Kasumi-1 (cell line): ENCODE measurements at regions not wholly inside any gene's neighbourhood (a gene's known extent, or its start where the extent isn't known, plus 50 kb on each side); places are given as distances from the start of the nearest gene placed in this dataset.
"Not testable (repeated sequence)": the region's sequence is repeated elsewhere in the genome, so short reads cannot be mapped to it uniquely, and the experiment has no call there.

Source experiments
- DNase-seq, 2 experiments: peaks; one replicate each; lab custom pipeline; 2025; lab: John Stamatoyannopoulos, UW

DNA sequence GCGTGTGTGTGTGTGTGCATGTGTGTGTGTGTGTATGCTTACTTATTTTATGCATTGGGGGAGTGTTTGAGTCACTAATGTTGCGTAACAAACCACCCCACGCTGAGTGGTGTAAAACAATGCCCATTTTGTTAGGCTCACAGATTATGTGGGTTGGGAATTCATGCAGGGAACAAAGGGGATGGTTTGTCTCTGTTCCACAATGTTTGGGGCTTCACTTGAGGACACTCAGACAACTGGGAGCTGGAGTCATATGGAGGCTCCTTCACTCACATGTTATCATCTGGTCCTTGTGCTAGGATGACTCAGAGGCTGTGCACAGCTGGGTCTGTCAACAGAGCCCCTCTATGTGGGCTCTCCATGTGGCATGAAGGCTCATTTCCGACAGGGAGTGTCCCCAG, 51.3 kb upstream of the LARGE1 start:
- no peak for DNase-seq

DNA sequence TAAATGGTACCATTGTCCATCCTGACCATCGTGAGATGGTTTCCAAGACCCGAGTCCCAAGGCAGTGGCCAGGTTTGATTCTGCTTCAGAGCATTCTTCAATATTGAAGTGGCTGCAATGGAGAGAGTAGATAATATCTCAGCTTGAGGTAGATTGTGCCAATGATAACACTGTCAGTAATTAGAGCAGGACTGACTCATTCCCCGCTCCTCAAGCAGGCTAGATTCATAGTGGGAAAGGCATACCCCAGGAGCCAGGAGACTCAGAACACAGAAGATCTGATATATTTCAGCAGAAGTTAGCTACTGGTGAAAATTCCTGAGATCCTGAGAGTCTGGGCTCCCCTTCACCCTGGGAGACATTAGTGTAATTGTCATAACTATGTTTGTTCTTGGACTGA, 55.6 kb upstream of the LARGE1 start:
- no peak for DNase-seq

DNA sequence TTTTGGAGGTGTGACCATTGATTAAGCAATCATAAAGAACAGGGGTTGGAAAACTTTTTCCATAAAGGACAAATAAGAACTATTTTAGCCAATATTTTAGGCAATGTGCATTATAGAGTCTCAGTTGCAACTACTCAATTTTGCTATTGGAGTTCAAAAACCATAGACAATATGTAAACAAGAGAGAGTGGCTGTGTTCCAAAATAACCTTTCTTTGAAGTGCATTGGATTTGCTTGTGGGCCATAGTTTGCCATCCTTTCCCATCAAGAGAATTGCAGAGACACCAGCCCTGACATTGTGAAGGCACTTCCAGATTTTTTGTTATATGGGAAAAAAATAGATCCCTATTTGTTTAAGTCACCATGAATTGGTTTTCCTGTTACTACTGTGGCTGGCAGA, 63.3 kb upstream of the LARGE1 start:
- no peak for DNase-seq

- no peak for DNase-seq
These were observed 63.9 kb upstream of the LARGE1 start for GRCh38 chr22:33984211-33984610.

DNA sequence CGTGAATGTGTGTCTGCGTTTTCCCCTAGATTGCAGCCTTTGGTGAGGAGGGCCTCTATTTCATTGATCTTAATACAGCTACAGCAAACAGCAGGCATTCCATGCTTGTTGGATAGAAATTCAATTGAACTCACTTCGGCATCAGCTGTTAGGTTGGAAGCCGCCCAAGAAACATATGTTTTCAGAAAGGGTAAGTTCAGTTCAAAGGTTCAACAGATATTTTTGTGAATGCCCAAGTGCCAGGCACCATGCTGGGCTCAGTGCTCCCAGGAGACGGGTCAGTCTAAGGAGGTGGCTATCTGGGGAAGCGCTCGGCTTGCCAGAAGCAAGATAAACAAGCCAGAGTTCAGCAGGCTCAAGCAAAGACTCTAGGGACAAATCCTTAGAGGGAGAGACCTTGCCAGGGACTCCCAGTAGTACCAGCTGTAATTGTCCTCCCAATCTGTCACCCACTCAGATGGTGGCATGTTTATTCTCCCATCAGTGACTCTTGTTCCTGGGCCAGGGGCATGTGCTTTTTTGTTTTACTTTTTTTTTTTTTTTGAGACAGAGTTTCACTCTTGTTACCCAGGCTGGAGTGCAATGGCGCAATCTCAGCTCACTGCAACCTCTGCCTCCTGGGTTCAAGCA, 64.5 kb upstream of the LARGE1 start:
- no peak for DNase-seq

- DNase-seq = no peak
These were observed 65.2 kb upstream of the LARGE1 start for GRCh38 chr22:33985506-33985905.

GRCh38 chr22:33986167-33986771, 66.0 kb upstream of the LARGE1 start:
- no peak for DNase-seq

GRCh38 chr22:33986954-33987353, 66.7 kb upstream of the LARGE1 start:
- DNase-seq = no peak

DNA sequence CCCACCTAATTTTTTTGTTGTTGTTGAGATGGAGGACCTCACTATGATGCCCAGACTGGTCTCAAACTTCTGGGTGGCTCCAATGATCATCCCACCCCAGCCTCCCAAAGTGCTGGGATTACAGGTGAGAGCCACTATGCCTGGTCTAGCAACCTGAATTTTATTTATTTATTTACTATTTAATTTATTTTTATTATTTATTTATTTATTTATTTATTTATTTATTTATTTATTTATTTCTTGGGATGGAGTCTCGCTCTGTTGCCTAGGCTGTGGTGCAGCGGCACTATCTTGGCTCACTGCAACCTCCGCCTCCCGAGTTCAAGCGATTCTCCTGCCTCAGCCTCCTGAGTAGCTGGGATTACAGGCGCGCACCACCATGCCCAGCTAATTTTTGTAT, 69.0 kb upstream of the LARGE1 start:
- not testable (repeated sequence) for DNase-seq

GRCh38 chr22:33991620-33992019, 71.3 kb upstream of the LARGE1 start:
- DNase-seq = no peak

DNA sequence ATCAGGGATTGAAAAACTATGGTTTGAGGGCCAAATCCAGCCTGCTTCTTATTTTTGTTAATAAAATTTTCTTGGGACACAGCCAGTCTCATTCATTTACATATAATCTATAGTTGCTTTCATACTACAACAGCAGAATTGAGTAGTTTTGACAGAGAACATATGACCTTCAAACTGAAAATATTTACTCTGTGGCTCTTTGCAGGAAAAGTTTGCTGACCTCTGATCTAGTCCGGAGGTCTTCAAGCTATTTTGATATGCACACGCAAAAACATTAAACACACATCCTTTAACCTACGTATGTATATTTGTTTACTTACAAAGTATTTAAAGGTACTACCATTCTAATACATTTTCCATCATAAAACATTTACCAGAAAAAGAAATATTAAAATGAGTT, 76.5 kb upstream of the LARGE1 start:
- DNase-seq = no peak

DNA sequence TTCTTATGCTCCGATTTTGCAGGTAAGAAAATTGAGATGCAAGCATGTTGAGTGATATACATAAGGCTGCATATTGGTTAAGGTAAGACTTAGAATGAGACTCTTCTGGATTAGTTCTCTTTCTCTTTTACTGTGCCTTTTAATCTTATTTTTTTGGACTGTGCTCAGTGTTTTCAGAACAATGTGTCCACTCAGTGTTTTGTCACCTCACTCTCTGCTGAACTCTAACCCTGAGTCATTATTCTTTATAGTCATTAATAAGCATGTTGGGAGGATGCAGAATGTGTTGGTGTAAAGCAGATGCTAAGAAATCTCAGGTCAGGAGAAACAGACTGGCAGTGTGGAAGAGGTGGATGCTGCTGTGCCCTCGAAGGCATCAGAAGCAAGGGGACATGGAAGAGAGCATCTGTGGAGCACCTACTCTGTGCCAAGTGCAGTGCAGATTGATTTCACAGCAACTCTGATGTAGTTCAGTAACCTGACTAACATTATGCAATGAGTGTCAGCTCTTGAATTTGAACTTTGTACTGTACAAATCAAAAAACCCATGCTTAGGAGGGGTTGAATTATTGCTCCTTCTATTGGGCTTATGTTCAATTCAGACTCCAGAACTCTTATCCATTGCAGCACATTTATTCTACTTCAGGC, 80.7 kb upstream of the LARGE1 start:
- no peak for DNase-seq

DNA sequence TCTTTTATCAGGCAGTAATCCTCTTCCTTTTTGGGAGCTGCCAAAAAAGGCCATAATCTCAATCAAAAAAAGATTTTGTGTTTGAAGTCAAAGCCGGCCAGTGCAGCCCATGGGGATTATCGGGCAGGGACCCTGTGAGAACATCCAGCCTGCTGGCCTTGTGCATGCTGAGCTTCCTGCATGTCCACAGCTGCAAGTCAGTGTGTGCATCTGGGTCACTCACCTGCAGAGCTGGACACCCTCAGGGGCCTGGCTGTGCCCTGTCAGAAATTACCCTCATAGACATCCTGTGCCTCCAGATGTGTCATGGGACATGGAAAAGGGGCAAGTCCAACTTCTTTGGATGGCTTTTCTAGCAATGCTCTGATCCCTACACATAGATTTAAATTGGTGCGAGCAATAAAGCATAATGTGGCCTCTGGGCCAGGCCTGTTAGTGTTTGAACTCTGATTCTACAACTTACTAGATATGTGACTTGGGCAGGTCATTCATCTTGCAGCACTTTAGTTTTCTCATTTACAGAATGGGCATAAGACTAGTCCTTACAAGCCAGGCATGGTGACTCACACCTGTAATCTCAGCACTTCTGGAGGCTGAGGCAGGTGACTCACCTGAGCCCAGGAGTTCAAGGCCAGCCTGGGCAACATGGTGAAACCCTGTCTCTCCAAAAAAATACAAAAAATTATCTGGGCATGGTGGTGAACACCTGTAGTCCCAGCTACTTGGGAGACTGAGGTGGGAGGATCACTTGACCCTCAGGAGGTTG, 81.6 kb upstream of the LARGE1 start:
- DNase-seq = no peak

DNA sequence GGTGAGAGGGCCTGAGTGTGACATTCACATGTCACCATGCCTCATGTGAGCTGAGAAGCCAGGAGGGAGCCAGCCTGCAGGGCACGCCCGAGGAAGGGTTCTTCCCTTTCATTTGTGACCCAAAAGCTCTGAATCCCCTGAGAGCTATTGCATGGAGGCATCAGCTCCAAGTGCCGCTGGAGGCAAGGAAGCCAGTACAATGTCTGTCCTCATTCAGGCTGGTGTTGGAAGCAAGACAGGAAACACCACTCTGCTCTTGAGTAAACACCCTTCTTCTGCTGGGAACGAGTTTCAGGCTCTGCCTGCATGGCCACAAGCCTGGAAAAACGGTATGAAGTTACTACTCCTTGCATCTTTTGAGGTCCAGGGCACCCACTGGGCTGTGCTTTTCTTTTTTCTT, 83.8 kb upstream of the LARGE1 start:
- no peak for DNase-seq

GRCh38 chr22:34010259-34010658, 90.0 kb upstream of the LARGE1 start:
- no peak for DNase-seq

DNA sequence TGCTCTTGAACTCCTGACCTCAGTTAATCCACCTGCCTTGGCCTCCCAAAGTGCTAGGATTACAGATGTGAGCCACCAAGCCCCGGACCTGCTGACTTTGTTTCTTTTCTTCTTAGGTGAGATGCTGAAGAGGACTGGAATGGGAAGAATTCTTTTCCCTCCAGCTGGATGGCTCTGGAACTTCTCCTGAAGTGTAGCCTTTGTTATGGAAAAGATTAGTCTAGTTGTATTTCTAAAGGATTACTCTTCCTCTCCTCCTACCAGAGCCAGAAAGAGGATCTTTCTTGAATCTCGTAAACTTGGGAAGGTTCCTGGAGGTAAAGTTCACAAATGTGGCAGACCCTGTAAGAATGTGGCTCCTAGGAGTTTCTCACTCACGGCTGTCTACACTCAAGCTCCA, 95.4 kb upstream of the LARGE1 start:
- no peak for DNase-seq

GRCh38 chr22:34017205-34017604, 96.9 kb upstream of the LARGE1 start:
- no peak for DNase-seq

DNA sequence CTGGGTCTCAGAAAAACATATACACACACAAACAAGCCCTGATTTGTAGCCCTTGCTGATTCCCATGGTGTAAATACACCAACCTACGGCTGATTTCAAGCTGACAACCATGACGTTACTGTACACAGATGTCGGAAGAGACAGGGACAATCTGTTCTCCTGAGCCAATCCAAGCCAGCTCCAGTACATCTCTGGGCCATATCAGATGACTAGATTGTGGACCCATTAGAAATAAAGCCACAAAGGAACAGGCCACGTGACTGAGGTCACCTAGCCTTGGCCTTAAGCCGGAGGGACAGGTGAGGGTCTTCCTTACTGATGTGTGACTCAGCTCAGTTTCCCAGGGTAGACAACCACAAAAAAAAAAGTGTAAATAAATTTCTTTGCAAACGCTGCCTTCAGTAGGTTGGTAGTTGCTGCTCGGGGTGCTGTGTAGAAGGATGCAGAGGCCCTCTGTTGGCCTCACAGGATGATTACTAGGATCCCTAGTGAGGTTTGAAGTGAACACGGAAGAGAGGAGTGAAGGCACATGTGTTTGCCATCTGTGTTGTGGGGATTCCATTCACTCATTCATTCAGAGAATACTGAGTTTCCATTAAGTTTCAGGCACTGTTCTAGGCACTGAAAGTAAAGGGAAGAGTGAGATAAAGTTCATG, 99.0 kb upstream of the LARGE1 start:
- no peak for DNase-seq

- DNase-seq = no peak
These were observed 114.9 kb upstream of the LARGE1 start for GRCh38 chr22:34035209-34035608.

DNA sequence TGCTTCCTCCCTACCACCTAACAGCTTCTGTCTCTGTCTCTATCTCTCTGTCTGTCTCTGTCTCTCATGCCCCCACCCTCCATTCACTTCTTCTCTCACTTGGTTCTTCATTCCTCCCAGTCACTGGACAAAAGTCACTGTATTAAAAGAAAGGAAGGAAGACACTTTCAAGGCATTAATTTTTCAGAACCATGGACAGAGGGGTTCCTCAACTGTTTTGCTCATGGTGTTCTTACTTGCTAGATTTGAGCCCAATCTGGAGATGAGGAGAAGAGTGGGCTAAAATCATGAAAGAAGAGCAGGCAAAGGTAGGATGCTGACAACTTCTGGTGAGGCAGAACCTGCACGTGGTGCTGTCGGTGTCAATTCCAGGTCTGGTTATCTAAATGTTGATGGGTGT, 116.7 kb upstream of the LARGE1 start:
- no peak for DNase-seq

DNA sequence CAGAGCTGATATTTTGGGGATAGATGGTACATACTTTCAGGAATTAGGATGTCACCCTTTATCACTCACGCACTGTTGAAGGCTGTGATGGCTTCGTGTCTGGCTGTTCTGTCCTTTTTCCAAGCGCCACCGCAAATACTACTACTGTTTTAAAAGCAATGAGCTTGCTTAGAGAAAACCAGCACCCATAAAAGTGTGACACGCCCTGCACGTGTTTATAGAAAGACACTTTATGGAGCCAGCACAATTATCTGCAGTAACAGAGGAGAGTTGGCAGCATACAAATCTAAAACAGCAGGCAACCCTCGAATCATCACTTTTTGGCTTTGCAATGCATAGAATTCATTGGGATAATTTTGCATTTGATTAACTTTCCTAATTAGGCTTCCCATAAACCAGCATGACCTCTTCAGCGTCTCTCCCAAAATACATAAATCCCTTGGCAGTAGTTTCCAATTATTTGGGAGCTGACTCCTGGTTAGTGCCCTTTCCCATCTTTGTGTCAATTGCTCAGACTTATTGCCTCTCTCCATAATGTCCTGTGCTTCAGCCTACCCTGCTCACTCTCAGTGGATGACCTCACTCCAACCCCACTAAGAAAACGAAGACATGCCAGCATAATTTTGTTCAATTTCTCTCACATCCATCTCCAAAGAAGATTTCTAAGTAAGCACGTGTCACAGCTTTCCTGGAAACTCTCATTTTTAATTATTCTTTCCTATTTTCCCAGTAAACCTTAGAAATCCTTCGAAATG, 118.7 kb upstream of the LARGE1 start:
- DNase-seq = no peak

- DNase-seq = no peak
These were observed 125.0 kb upstream of the LARGE1 start for GRCh38 chr22:34045311-34045710.
